ENCODE measurements at regions not wholly inside any gene's neighbourhood (a gene's known extent, or its start where the extent isn't known, plus 50 kb on each side); places are given as distances from the start of the nearest gene placed in this dataset.

DNA sequence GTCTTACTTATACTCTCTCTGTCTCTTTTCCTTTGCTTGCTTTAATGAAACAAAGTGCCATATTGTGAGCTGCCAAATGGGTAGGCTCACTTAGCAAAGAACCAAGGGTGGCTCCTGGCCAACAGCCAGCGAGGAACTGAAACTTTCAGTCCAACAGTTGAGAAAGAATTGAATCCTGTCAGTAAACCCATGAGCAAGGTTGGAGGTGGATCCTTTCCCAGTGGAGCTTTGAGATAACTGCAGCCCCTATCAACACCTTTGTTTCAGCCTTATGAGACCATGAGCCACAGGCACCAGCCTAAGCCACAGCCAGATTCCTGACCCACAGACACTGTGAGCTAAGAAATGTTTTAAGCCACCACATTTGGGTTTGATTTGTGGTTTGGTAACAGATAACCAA lies 362.2 kb downstream of the PDGFC start:
- DNase-seq (no peak), ATAC-seq (ENCODE audit: low read depth) (no peak)
- dilution Hi-C loops (cut with HindIII; ENCODE audit: low sequenced_read_pairs, unreplicated experiment) (no loop called here), intact Hi-C loops (cut with micrococcal nuclease) (no loop called here), in situ Hi-C loops (cut with MboI; ENCODE audit: low sequenced_read_pairs) (no loop called here)
- H2AK5ac ChIP-seq (ENCODE audit: low read depth, low read length) = no peak overlapping the region
- no peaks in the 10 kb centered on the region for H3K27me3 ChIP-seq (ENCODE audit: control insufficient read depth, insufficient read depth, low read length)
- no peak overlapping the region for H2AFZ ChIP-seq (replicated peaks; ENCODE audit: low read length, poor library complexity)
- no peak overlapping the region for H3K9ac ChIP-seq (ENCODE audit: low read depth, low read length)
- H3K36me3 ChIP-seq (ENCODE audit: control insufficient read depth, insufficient read depth, low read length) = no peaks in the 10 kb centered on the region
- H2AK9ac ChIP-seq (replicated peaks; ENCODE audit: low read depth, low read length, poor library complexity) = no peak overlapping the region
- H3K14ac ChIP-seq (replicated peaks; ENCODE audit: low read depth, low read length) = 0 out of 2 replicates have a peak overlapping the region, but pooled peaks have one; percentile 12
- H3K9me1 ChIP-seq (ENCODE audit: insufficient read depth, low read length) = no peaks in the 10 kb centered on the region
- BruUV-seq (replicated peaks) = no TSS peak
- H3K18ac ChIP-seq (ENCODE audit: low read depth, low read length) = no peak overlapping the region
- no peak overlapping the region for H4K91ac ChIP-seq (ENCODE audit: insufficient read depth, low read depth, low read length)
- H3K9me3 ChIP-seq (ENCODE audit: control insufficient read depth, insufficient read depth, low read length) = no peaks in the 10 kb centered on the region
- no peak overlapping the region for H3K23ac ChIP-seq (ENCODE audit: low read depth, low read length)
- H2BK15ac ChIP-seq (ENCODE audit: low read depth, low read length) = 0 out of 3 replicates have a peak overlapping the region, but pooled peaks have one; percentile 35
- peaks cover 4% of the 10 kb centered on the region; the same call in 1 of the 2 replicates for H3K4me1 ChIP-seq (ENCODE audit: control insufficient read depth, insufficient read depth, low read length)
- no peak overlapping the region for H4K5ac ChIP-seq (ENCODE audit: low read depth, low read length)
- H2BK120ac ChIP-seq (ENCODE audit: low read depth, low read length) = peak overlapping the region; percentile 25; the same call in 1 of the 2 replicates
- CTCF ChIA-PET = interaction anchor here (0.5 to 0.7 kb wide), 2 partner anchors 11 to 407 kb away, joined by 3 read pairs; no protein-coding TSS in a partner anchor
- POLR2A ChIA-PET (ENCODE audit: unreplicated experiment) = no interaction called here
- H3K79me1 ChIP-seq (ENCODE audit: low read depth in 1 of 2, low read length in 2 of 2) = no peaks in the 10 kb centered on the region
- WGBS, 2 experiments (ENCODE audit: extremely low coverage in 2 of 2, insufficient read length in 1 of 2) = no CpG with 5 or more reads among the region's 1 CpG
- H3K27ac ChIP-seq (ENCODE audit: insufficient read depth, low read length) = no peak overlapping the region
- H3K4me2 ChIP-seq (ENCODE audit: low read depth, low read length) = no peak overlapping the region
- no peak overlapping the region for H3K56ac ChIP-seq (ENCODE audit: extremely low read depth, insufficient read depth, low read length)
- H2BK20ac ChIP-seq (ENCODE audit: low read depth, low read length) = no peak overlapping the region
- no peak overlapping the region for H2BK5ac ChIP-seq (ENCODE audit: low read depth, low read length, poor library complexity, severe bottlenecking)
- H4K8ac ChIP-seq (ENCODE audit: low read depth in 2 of 2, low read length in 2 of 2) = no peak overlapping the region; a peak in 1 of 4 replicates
- H3K4me3 ChIP-seq (ENCODE audit: insufficient read depth, low read depth, low read length) = no peak overlapping the region
- no peaks in the 10 kb centered on the region for H4K20me1 ChIP-seq (ENCODE audit: insufficient read depth, low read length)
- H3K4ac ChIP-seq (ENCODE audit: low read depth, low read length) = no peak overlapping the region
- no peak for TF ChIP-seq MAFK (IDR thresholded peaks at IDR 0.05; ENCODE audit: low read depth, low read length)
- no peak for TF ChIP-seq RAD21 (IDR thresholded peaks at IDR 0.05; ENCODE audit: low read length)
- TF ChIP-seq, protein P1, sequence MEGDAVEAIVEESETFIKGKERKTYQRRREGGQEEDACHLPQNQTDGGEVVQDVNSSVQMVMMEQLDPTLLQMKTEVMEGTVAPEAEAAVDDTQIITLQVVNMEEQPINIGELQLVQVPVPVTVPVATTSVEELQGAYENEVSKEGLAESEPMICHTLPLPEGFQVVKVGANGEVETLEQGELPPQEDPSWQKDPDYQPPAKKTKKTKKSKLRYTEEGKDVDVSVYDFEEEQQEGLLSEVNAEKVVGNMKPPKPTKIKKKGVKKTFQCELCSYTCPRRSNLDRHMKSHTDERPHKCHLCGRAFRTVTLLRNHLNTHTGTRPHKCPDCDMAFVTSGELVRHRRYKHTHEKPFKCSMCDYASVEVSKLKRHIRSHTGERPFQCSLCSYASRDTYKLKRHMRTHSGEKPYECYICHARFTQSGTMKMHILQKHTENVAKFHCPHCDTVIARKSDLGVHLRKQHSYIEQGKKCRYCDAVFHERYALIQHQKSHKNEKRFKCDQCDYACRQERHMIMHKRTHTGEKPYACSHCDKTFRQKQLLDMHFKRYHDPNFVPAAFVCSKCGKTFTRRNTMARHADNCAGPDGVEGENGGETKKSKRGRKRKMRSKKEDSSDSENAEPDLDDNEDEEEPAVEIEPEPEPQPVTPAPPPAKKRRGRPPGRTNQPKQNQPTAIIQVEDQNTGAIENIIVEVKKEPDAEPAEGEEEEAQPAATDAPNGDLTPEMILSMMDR (conservative IDR thresholded peaks at IDR 0.05; ENCODE audit: low read depth, low read length) = no peak
- TF ChIP-seq, protein P2, sequence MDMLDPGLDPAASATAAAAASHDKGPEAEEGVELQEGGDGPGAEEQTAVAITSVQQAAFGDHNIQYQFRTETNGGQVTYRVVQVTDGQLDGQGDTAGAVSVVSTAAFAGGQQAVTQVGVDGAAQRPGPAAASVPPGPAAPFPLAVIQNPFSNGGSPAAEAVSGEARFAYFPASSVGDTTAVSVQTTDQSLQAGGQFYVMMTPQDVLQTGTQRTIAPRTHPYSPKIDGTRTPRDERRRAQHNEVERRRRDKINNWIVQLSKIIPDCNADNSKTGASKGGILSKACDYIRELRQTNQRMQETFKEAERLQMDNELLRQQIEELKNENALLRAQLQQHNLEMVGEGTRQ (IDR thresholded peaks at IDR 0.05; ENCODE audit: low read depth, low read length) = no peak
- TF ChIP-seq NFE2L2 (IDR thresholded peaks at IDR 0.05; ENCODE audit: low read depth, low read length) = no peak
- TF ChIP-seq CHD1 (IDR thresholded peaks at IDR 0.05; ENCODE audit: low read depth, low read length) = no peak
- no peak for TF ChIP-seq MAZ (IDR thresholded peaks at IDR 0.05; ENCODE audit: borderline replicate concordance, low read depth, low read length)
